GM21529 (cell line): ENCODE measurements at regions not wholly inside any gene's neighbourhood (a gene's known extent, or its start where the extent isn't known, plus 50 kb on each side); places are given as distances from the start of the nearest gene placed in this dataset.

Experiments
- ATAC-seq: cut with Tn5 transposase; IDR thresholded peaks from one replicate; pipeline ENCODE4 v1.9.1; 2021; ENCODE audit not compliant: unreplicated experiment

GRCh38 chr6:163808871-163809270 lies 394.4 kb downstream of the QKI start:
- no peak for ATAC-seq

GRCh38 chr6:163808231-163808630 lies 393.7 kb downstream of the QKI start:
- no peak for ATAC-seq

GRCh38 chr6:163806755-163807499 lies 392.4 kb downstream of the QKI start:
- ATAC-seq = no peak

- no peak for ATAC-seq
Measured at GRCh38 chr6:163804991-163805390, 390.5 kb downstream of the QKI start.

- ATAC-seq = no peak
Measured at GRCh38 chr6:163802267-163802666, 387.7 kb downstream of the QKI start.

GRCh38 chr6:163797296-163797845 lies 382.9 kb downstream of the QKI start:
- ATAC-seq = no peak

- ATAC-seq = peak; percentile 98
Measured at GRCh38 chr6:163793011-163793983, 378.8 kb downstream of the QKI start.

GRCh38 chr6:163790266-163790840 lies 375.8 kb downstream of the QKI start:
- ATAC-seq = no peak

GRCh38 chr6:163789199-163789810 lies 374.8 kb downstream of the QKI start:
- no peak for ATAC-seq

- no peak for ATAC-seq
Measured at GRCh38 chr6:163786995-163787671, 372.6 kb downstream of the QKI start.

- ATAC-seq = peak; percentile 94
Measured at GRCh38 chr6:163782436-163783003, 368.0 kb downstream of the QKI start.

- ATAC-seq = no peak
Measured at GRCh38 chr6:163780994-163781393, 366.5 kb downstream of the QKI start.

- no peak for ATAC-seq
Measured at GRCh38 chr6:163779727-163780284, 365.3 kb downstream of the QKI start.

GRCh38 chr6:163777716-163778115 lies 363.2 kb downstream of the QKI start:
- no peak for ATAC-seq

GRCh38 chr6:163776906-163777686 lies 362.6 kb downstream of the QKI start:
- no peak for ATAC-seq

- no peak for ATAC-seq
Measured at GRCh38 chr6:163776196-163776905, 361.8 kb downstream of the QKI start.

GRCh38 chr6:163775313-163775712 lies 360.8 kb downstream of the QKI start:
- ATAC-seq = no peak

- no peak for ATAC-seq
Measured at GRCh38 chr6:163774485-163774884, 360.0 kb downstream of the QKI start.
